PC-3 (cell line): ENCODE measurements at regions not wholly inside any gene's neighbourhood (a gene's known extent, or its start where the extent isn't known, plus 50 kb on each side); places are given as distances from the start of the nearest gene placed in this dataset.

Experiments used
- ATAC-seq: fragments of 200-7000 bp; cut with Tn5 transposase; 2 replicates; pipeline ENCODE4 v1.9.1; 2020; ENCODE audit warnings: mild to moderate bottlenecking, moderate library complexity
- BruUV-seq: library from RNA; stranded (reverse); fragments of 400-500 nt; replicated peaks from 2 replicates; lab custom pipeline; 2021; lab: Mats Ljungman, UMichigan
- CTCF ChIA-PET: fragments of 300-600 bp; sonication (Branson Sonifier 250); formaldehyde crosslinking; loops from one replicate; lab custom pipeline; 2022; ENCODE audit warnings: antibody characterized with exemption; lab: Charles Lee
- POLR2A ChIA-PET: fragments of 300-600 bp; sonication (Branson Sonifier 250); formaldehyde crosslinking; loops from one replicate; lab custom pipeline; 2022; ENCODE audit warnings: antibody characterized with exemption; ENCODE audit not compliant: unreplicated experiment; lab: Charles Lee
- DNase-seq: peaks from one replicate; pipeline ENCODE4 v3.0.0-alpha.2; 2015
- H2AFZ ChIP-seq: fragments of 300-600 bp; sonication (generic); 2 replicates; pipeline ENCODE4 v1.6.0; 2016; ENCODE audit warnings: antibody characterized with exemption, low read length
- H3F3A ChIP-seq: fragments of 300-600 bp; sonication (generic); one replicate; pipeline ENCODE4 v1.6.0; 2017; ENCODE audit warnings: antibody characterized with exemption, low read length, control low read depth, mild to moderate bottlenecking; ENCODE audit not compliant: unreplicated experiment
- H3K27ac ChIP-seq: fragments of 300-600 bp; sonication (generic); 2 replicates; pipeline ENCODE4 v1.5.1; 2016; ENCODE audit warnings: mild to moderate bottlenecking, low read length
- H3K27me3 ChIP-seq: fragments of 300-600 bp; sonication (generic); 2 replicates; pipeline ENCODE4 v1.6.1; 2016; ENCODE audit warnings: low read length, mixed read lengths
- H3K36me3 ChIP-seq: fragments of 300-600 bp; sonication (generic); 2 replicates; pipeline ENCODE4 v1.6.1; 2016; ENCODE audit warnings: low read depth, mixed run types, low read length, mixed read lengths
- H3K4me1 ChIP-seq: fragments of 300-600 bp; sonication (generic); 2 replicates; pipeline ENCODE4 v1.5.1; 2016; ENCODE audit warnings: low read length; ENCODE audit not compliant: insufficient read depth
- H3K4me2 ChIP-seq: fragments of 300-600 bp; sonication (generic); 2 replicates; pipeline ENCODE4 v1.6.0; 2016; ENCODE audit warnings: low read length
- H3K4me3 ChIP-seq: fragments of 300-600 bp; sonication (generic); 2 replicates; pipeline ENCODE4 v1.5.1; 2016; ENCODE audit warnings: mild to moderate bottlenecking, low read length, mixed read lengths
- H3K79me2 ChIP-seq: fragments of 300-600 bp; sonication (generic); 2 replicates; pipeline ENCODE4 v1.6.1; 2017; ENCODE audit warnings: low read length, mixed read lengths
- H3K9ac ChIP-seq: fragments of 300-600 bp; sonication (generic); 2 replicates; pipeline ENCODE4 v1.6.0; 2016; ENCODE audit warnings: mild to moderate bottlenecking, low read length
- H3K9me2 ChIP-seq: fragments of 300-600 bp; sonication (generic); replicated peaks from 2 replicates; pipeline ENCODE4 v1.6.1; 2016; ENCODE audit warnings: mixed run types, low read length, mixed read lengths
- H3K9me3 ChIP-seq: fragments of 300-600 bp; sonication (generic); 2 replicates; pipeline ENCODE4 v1.6.1; 2016; ENCODE audit warnings: low read length, mixed read lengths
- H4K20me1 ChIP-seq: fragments of 300-600 bp; sonication (generic); 2 replicates; pipeline ENCODE4 v1.6.1; 2016; ENCODE audit warnings: low read length, mixed read lengths
- EZH2 ChIP-seq: fragments of 300-600 bp; sonication (generic); IDR thresholded peaks from one replicate; pipeline ENCODE4 v1.6.1; 2017; ENCODE audit warnings: antibody characterized with exemption, mild to moderate bottlenecking, low read length; ENCODE audit not compliant: unreplicated experiment
- EZH2phosphoT487 ChIP-seq: fragments of 300-600 bp; sonication (generic); IDR thresholded peaks from 2 replicates; pipeline ENCODE4 v1.6.1; 2018; ENCODE audit warnings: mild to moderate bottlenecking, antibody characterized with exemption, low read length, borderline replicate concordance
- intact Hi-C: fragments of 100-400 bp; cut with micrococcal nuclease; formaldehyde crosslinking; loops from 2 replicates; pipeline ENCODE4 v1.9.0; 2023
- TF ChIP-seq, protein P1 (sequence below): fragments of 300-600 bp; sonication (generic); conservative IDR thresholded peaks from 2 replicates; pipeline ENCODE4 v1.5.1; 2017; ENCODE audit warnings: antibody characterized with exemption, low read depth, mild to moderate bottlenecking, low read length

DNA sequence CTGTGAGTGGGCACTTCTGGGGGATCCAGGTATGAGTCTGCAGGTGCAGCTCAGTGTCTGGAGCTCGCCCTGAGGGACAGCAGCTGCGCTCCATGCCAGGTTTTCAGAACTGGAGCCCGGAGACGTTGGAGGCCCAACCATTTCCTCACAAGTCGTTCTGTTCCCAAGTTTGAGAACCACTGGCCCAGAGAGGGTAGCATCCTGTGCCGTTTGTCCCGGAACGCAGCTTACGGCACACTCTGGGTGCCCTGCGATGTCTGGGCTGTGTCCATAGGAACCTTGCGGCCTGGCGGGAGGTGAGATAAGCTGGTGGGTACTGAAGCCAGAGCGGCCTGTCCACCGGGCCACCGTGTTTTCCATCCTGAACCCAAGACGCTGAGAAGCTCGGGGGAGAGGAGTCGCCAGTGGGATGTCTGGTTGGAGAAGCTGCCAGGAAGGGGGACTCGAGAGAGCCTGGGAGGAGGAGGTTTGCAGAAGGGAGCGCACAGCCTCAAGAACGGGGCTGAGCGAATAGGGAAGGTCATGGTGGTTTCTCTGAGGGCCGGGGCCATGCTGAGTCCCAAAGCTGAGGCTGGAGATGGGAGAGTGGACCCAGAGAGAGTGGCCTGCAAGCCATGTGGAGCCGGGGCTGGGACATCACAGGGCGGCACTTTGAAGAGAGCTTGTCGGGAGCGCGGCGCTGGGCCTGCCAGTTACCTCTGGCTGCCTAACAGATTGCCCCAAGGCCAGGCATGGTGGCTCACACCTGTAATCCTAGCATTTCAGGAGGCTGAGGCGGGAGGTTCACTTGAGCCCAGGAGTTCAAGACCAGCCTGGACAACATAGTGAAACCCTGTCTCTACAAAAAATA, 211.0 kb upstream of the GSE1 start:
- TF ChIP-seq EZH2phosphoT487 (no peak), EZH2 (no peak)
- TF ChIP-seq, protein P1, sequence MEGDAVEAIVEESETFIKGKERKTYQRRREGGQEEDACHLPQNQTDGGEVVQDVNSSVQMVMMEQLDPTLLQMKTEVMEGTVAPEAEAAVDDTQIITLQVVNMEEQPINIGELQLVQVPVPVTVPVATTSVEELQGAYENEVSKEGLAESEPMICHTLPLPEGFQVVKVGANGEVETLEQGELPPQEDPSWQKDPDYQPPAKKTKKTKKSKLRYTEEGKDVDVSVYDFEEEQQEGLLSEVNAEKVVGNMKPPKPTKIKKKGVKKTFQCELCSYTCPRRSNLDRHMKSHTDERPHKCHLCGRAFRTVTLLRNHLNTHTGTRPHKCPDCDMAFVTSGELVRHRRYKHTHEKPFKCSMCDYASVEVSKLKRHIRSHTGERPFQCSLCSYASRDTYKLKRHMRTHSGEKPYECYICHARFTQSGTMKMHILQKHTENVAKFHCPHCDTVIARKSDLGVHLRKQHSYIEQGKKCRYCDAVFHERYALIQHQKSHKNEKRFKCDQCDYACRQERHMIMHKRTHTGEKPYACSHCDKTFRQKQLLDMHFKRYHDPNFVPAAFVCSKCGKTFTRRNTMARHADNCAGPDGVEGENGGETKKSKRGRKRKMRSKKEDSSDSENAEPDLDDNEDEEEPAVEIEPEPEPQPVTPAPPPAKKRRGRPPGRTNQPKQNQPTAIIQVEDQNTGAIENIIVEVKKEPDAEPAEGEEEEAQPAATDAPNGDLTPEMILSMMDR = no peak
- no peak overlapping the region for H3K9ac ChIP-seq
- no peaks in the 10 kb centered on the region for H3K4me1 ChIP-seq
- ChIA-PET POLR2A (no interaction called here), CTCF (no interaction called here)
- no peaks in the 10 kb centered on the region for H3K27me3 ChIP-seq
- no peaks in the 10 kb centered on the region for H4K20me1 ChIP-seq
- H3K4me2 ChIP-seq = no peak overlapping the region
- intact Hi-C loops = no loop called here
- no peaks in the 10 kb centered on the region for H3K9me2 ChIP-seq
- ATAC-seq (no peak), DNase-seq (no peak)
- H3K36me3 ChIP-seq = no peaks in the 10 kb centered on the region
- no peaks in the 10 kb centered on the region for H3F3A ChIP-seq
- no TSS peak for BruUV-seq
- H3K79me2 ChIP-seq = no peaks in the 10 kb centered on the region
- no peak overlapping the region for H3K27ac ChIP-seq
- H3K9me3 ChIP-seq = no peaks in the 10 kb centered on the region
- H3K4me3 ChIP-seq = no peak overlapping the region
- no peak overlapping the region for H2AFZ ChIP-seq

- ATAC-seq (no peak), DNase-seq (no peak)
- POLR2A ChIA-PET = no interaction called here
- no peak overlapping the region for H3K9ac ChIP-seq
- TF ChIP-seq, protein P1 = no peak
- TF ChIP-seq EZH2phosphoT487 (no peak), EZH2 (no peak)
- H3K27me3 ChIP-seq = no peaks in the 10 kb centered on the region
- intact Hi-C loops = no loop called here
- H2AFZ ChIP-seq = no peak overlapping the region
- H3K4me1 ChIP-seq = no peaks in the 10 kb centered on the region
- H3K27ac ChIP-seq = no peak overlapping the region
- no peak overlapping the region for H3K4me2 ChIP-seq
- H3K9me2 ChIP-seq = no peaks in the 10 kb centered on the region
- no peaks in the 10 kb centered on the region for H3F3A ChIP-seq
- no peaks in the 10 kb centered on the region for H4K20me1 ChIP-seq
- no peaks in the 10 kb centered on the region for H3K9me3 ChIP-seq
- no peak overlapping the region for H3K4me3 ChIP-seq
- H3K36me3 ChIP-seq = no peaks in the 10 kb centered on the region
- no peaks in the 10 kb centered on the region for H3K79me2 ChIP-seq
- no TSS peak for BruUV-seq
- CTCF ChIA-PET = interaction anchor here (0.5 kb wide), 1 partner anchor 10 kb away, joined by 4 read pairs; no protein-coding TSS in a partner anchor
These were observed 210.0 kb upstream of the GSE1 start for GRCh38 chr16:85402910-85403692.
